HG02870 (cell line): ENCODE measurements at regions not wholly inside any gene's neighbourhood (a gene's known extent, or its start where the extent isn't known, plus 50 kb on each side); places are given as distances from the start of the nearest gene placed in this dataset.

Source experiments
- ATAC-seq: cut with Tn5 transposase; IDR thresholded peaks from one replicate; pipeline ENCODE4 v1.9.1; 2021; ENCODE audit warnings: mild to moderate bottlenecking, moderate library complexity; ENCODE audit not compliant: unreplicated experiment

GRCh38 chr4:148831945-148832344, 389.7 kb upstream of the NR3C2 start:
- no peak for ATAC-seq

- ATAC-seq = no peak
Measured at GRCh38 chr4:148828291-148828690, 386.1 kb upstream of the NR3C2 start.

DNA sequence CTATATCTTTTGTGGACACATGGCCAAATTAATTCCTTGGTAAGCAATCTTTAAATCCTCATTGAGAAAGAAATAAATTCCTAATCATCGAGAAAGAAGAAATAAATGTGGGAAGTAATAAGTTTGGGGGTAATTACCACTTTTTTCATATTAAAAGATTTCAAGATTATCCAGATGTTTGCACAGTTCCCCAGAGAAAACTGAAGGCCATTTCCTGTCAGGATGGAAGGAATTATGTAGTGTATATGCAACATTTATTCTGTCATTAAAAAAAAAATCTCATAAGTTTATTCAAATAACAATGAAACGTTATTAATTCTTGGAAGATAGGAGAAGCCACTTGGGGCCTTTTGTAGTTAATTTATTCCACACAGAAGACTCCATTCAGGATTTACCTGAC, 385.6 kb upstream of the NR3C2 start:
- ATAC-seq = no peak

- no peak for ATAC-seq
Measured at GRCh38 chr4:148823419-148823769, 381.2 kb upstream of the NR3C2 start.

DNA sequence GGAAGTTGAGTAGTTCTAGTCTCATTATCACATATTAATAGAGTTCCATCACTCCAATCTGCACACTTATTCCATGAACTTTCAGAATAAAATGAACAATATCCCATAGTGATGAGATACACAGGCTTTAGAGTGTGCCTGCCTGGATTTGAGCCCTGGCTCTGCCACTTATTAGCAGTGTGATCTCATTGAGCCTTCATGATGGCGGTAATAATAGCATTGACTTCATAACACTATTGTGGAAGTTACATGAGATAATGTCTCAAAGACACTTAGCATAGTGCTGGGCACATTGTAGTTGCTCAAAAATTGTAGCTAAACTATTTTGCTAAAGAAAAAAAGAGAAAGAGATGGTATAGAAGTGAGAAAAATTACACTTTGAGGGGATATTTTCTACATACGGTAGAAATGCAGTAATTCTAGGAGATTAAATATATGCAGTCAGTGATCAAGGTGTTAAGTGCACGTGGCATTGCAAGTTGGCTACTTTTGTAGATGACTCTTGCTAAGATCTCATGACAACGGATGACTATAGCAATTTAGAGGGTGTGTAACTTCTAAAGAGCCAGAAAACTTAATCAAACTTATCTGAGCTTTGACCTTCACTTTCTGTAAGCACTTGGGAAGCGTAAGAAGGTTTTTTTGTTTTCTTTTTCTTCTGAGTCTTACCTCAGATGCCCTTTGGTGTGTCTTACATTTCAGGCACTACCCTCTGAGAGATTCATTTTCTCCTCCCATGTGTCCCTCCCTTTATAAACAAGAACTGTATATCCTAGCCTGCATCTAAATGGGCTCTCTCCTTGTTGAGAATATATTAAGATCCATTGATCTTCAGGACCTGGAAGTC, 380.6 kb upstream of the NR3C2 start:
- ATAC-seq = no peak

DNA sequence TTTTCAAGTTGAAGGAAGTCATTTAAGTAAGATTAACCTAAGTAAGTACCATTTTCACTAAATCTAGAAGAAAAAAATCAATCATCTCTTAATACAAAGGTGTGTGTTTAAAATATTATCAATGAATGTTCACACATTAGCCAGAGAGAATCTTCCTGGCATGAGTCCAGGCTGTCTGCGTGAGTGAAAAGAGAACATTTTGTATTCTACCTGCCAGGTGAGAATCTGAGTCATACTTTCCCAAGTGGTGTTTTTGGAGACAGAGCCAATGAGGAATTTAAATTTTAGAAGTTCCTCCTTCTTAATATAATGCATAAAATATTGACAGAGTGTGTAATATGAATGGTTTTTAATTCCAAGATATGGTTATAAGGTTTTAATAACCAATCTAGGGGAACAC, 371.8 kb upstream of the NR3C2 start:
- no peak for ATAC-seq

DNA sequence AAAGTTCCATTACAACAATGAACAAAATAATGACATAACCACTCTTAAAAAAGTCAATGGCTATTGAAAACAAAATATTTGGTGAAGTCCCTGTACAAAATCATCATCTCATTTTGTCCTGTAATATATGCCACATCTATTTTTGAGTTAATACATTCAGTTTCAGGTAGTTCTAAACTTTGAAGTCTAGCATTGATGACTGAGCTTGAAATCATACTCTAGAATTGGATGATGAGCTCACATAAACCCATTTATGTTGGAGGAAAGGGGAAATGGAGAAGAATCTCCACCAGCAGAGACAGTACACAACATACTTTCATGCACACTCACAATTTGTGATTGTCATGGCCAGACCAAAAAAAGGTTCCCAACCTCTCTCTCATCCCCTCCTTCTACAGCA, 371.1 kb upstream of the NR3C2 start:
- no peak for ATAC-seq

- no peak for ATAC-seq
Measured at GRCh38 chr4:148812101-148812500, 369.9 kb upstream of the NR3C2 start.

DNA sequence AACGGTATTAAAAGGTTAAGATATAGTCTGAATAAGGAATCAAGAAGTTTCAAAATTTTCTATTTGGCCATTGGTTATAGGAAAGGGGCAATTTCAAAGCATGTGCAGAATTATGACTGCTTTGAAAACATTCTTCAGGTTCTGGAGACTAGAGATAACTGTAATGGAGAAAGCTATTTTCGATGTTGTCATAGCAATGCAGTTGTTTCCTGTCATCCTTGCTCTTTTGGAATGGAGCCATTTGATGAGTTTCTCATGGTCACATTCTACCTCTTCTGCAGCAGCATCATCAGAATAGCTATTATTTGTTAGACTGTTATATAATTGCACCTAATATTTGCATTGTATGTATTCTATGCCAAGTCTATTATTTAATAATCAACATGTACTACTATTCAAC, 368.2 kb upstream of the NR3C2 start:
- ATAC-seq = no peak

GRCh38 chr4:148808416-148808815, 366.2 kb upstream of the NR3C2 start:
- ATAC-seq = no peak

- ATAC-seq = no peak
Measured at GRCh38 chr4:148800940-148801339, 358.7 kb upstream of the NR3C2 start.

- no peak for ATAC-seq
Measured at GRCh38 chr4:148800336-148800885, 358.2 kb upstream of the NR3C2 start.

GRCh38 chr4:148795156-148795864, 353.1 kb upstream of the NR3C2 start:
- ATAC-seq = no peak

- no peak for ATAC-seq
Measured at GRCh38 chr4:148793221-148793620, 351.0 kb upstream of the NR3C2 start.

DNA sequence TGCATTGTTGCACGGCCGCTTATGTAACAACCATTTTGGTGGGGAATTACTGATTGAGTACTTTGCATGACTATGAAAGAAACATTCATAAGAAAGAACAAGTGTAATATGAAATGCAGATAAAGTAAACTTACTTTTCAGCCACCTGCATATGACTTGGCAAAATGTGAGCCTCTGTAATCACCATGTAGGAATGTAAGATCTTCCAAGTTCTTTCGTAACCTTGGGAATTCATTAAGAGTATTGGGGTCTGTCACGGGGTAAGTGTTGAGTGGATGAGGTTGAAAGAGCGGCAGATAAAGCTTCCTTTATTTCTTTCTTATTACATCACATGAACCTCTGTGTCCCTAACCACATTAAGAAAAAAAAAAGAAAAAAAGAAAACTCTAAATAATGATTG, 348.5 kb upstream of the NR3C2 start:
- ATAC-seq = no peak

DNA sequence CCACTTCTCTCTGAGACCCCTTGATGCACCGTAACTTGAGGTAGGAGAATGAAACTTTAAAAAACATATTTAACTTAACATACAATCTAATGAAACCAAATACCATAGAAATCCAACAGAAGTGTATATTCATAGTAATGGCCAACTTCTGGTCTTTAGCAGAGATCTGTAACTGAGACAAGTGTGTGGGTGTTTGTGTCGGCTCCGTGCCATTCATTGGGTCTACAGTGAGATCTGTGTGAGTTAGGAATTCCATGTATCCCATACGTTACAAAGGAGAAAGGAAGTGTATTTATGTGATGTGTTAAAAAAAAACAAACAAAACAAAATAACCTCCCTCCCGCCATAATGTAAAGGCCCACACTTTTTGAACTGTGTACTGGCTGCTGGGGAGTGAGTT, 348.0 kb upstream of the NR3C2 start:
- ATAC-seq = no peak

DNA sequence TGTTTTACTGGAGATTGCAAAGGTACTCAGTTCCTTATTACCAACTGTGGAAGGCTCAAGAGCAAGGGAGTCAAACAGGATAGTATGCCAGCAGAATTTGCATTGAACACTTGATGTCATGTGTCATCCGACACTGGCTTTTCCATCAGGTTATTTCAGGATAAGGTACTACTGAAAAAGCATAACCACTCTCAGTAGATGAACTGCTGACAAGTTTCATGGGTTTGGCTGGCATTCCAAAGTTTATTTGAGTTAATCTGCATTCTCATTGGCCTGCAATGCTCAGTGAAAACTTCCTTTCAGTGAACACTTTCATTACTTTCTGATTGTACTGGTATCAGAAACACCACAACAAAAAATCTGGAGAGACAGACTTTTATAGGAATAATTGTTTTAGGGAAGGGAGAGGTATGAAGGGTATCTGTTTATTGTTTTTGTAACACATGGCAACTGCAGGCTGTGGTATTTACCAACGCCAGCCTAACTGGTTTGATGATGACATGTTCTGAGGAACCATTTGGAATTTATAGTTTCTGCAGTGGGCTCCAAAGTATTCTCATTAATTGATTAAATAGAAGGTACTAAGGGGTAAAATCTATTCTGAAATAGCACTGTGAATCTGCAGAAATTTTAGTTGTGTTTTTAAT, 345.7 kb upstream of the NR3C2 start:
- ATAC-seq = no peak

GRCh38 chr4:148787285-148787684, 345.1 kb upstream of the NR3C2 start:
- ATAC-seq = no peak

DNA sequence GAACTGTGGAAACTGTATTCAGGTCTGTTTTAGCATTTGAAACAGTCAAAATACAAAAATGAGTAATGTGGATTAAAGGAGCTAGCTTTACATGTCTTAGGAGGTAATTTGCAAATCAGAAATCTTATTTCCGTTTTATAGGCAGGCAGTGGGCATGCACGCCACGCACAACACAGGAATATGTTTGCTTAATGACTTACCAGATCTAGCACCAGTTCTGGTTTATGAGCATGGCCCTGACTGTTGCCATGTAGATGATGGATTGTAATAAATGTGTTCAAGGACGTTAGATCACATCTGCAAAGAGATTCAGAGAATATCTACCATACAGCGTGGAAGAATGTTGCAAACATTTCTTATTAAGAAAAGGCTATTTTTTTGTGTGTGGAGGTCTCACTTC, 344.5 kb upstream of the NR3C2 start:
- ATAC-seq = no peak

DNA sequence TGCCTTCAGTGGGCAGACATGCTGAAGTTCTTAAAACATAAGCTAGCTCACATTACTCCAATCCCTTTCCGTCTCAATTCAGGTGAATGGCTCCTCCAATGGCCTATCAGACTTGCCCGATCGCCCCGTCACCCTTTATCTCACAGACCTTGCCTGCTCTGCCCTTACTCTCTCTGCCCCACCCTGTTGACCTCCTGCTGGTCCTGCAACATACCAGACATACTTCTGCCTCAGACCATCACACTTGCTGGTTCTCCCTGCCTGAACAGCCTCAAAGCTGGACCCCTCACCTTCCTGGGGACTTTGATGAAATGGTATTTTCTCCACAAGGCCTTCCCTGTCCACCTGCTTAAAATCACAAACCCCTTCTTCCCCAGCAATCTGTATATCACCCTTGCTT, 340.1 kb upstream of the NR3C2 start:
- ATAC-seq = no peak

GRCh38 chr4:148780426-148781005, 338.3 kb upstream of the NR3C2 start:
- no peak for ATAC-seq
